GM18508 (cell line): ENCODE measurements at regions not wholly inside any gene's neighbourhood (a gene's known extent, or its start where the extent isn't known, plus 50 kb on each side); places are given as distances from the start of the nearest gene placed in this dataset.
"Not testable (repeated sequence)": the region's sequence is repeated elsewhere in the genome, so short reads cannot be mapped to it uniquely, and the experiment has no call there.

ENCODE experiments used
- ATAC-seq: cut with Tn5 transposase; IDR thresholded peaks from one replicate; pipeline ENCODE4 v1.9.1; 2021; ENCODE audit warnings: moderate number of reproducible peaks; ENCODE audit not compliant: insufficient read depth, unreplicated experiment

DNA sequence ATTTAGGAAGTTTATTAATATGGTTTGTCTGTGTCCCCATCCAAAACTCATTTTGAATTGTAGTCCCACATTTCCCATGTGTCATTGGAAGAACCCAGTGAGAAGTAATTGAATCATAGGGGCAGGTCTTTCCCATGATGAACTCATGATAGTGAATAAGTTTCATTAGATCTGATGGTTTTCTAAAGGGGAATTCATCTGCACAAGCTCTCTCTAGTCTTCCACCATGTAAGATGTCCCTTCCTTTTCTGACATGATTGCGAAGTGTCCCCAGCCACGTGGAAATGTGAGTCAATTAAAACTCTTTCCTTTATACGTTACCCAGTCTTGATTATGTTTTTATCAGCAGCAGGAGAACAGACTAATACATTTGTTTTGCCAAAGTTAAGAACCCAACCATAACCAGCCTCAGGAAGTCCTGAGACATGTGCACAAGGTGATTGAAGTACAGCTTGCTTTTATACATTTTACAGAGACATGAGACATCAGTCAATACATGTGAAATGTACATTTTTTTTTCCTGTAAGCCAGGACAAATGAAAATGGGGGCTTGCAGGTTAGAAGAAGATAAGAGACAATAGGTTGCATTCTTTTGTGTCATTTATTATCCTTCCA, 1136.7 kb downstream of the TMEM121 start:
- no peak for ATAC-seq

DNA sequence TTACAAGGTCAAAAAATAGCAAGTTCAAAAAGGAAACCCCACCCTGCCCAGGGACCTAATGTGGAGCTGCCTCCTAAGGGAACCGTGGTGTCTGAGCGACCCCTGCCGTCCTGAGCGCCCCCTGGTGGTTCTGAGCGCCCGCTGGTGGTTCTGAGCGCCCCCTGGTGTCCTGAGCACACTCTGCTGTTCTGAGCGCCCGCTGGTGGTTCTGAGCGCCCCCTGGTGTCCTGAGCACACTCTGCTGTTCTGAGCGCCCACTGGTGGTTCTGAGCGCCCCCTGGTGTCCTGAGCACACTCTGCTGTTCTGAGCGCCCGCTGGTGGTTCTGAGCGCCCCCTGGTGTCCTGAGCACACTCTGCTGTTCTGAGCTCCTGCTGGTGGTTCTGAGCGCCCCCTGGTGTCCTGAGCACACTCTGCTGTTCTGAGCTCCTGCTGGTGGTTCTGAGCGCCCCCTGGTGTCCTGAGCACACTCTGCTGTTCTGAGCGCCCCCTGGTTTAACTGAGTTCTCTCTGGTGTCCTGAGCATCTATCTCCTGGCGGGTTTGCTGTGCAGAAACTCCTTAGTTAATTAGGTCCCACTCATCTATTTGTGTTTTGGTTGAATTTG, 1137.5 kb downstream of the TMEM121 start:
- not testable (repeated sequence) for ATAC-seq

DNA sequence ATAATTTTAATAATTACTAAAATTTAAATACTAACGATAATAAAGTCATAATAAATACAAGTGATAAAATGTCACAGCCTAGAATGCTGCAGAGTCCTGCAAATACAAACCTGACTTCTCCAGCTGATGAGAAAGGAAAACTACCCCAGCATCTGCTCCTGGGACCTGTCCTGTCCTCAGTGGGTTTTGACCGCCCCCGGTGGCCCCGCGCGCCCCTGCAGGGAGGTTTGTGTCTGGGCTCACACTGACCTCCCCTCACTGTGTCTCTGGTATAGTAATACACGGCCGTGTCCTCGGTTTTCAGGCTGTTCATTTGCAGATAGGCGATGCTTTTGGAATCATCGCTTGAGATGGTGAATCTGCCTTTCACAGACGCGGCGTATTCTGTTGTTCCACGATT, 1139.4 kb downstream of the TMEM121 start:
- ATAC-seq: no peak

DNA sequence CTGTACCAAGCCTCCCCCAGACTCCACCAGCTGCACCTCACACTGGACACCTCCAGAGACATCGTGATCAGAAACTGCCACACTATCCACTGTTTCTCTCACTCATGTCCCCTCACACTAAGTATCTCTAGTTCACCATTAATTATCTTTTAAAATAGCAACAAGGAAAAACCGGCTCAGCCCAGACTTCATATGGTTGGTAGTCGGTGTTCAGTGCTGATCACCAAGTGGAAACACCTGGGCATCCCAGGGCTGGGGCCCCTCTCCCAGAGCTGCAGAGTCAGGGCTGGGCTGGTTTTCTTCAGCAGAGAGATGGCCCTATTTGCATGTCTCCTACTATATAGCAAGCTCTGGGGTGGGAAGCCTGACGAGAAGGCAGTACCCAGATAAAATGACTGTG, 1140.0 kb downstream of the TMEM121 start:
- no peak for ATAC-seq

DNA sequence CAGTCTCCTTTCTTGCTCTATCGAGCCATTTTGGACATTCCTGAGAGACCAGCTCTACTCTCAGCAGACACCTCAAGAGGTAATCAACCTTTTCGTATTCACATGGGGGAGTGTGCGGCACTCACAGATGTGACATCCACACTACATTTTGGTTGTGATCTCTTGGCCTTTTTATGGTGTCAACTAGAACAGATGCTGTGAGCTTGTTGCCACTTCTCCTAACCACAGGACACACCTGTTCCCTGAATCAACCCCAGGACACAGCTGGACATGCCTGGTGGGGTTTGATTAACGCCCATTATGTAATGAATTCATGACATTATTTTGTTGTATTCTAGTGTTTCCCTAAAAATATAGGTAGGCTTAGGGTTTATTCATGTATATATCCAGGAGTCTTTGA, 1143.6 kb downstream of the TMEM121 start:
- ATAC-seq: no peak

DNA sequence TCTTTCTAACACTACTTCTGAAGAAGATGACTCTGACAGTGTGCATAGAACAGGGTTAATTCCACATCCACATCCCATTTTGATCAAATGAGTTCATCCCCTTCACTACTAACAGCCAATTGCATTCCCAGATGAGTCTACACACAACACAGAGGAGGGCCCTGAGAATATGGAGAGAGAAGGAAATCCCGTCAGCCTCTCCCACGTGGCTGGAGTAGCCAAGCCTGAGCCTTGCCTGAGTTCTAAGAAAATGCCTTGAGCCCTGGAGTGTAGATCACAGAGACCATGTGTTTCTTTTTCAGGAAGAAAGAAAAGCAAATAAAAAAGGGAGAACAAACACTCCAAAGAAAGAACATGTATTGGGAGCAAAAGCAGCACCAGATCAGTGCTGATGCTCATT, 1147.7 kb downstream of the TMEM121 start:
- not testable (repeated sequence) for ATAC-seq

DNA sequence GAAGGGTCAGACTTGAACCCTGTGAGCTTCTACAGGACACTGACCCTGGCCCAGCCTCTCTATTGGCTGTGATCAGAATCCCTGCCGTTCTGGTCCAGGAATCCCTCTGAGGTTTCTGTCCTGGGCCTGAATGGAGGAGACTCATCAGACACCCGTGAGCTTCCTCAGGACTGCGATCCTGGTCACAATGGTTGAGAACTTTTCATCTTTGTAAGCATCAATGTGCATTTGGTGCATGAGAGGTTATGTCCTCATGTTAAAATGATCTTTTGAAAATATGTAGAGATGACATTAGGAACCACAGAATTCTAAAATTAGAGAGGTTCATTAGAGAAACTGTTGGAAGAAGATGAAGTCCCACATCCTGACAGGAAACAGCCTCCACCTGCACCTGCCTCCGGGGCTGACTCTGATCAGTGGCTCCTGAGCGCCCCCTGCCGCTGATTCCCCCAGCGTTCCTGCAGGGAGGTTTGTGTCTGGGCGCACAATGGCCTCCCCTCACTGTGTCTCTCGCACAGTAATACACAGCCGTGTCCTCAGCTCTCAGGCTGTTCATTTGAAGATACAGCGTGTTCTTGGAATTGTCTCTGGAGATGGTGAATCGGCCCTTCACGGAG, 1148.2 kb downstream of the TMEM121 start:
- ATAC-seq: not testable (repeated sequence)

DNA sequence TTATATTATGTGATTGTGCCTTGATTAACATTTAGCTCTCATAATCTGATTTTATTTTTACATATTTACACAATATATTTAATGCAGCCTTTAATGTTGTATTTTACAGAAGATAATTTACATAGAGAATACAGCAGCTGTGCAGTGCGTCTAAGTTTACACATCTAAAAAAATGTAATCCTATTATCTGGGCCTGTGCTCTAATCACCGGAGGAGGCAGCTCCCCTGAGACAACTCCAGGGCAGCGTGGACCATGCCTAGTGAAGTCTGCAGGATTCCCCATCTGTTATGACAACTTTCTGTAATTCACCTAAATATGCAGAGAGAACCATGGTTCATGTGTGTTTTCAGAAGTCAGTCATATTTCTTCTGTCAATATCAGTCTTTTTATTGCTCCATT, 1149.3 kb downstream of the TMEM121 start:
- ATAC-seq: not testable (repeated sequence)

DNA sequence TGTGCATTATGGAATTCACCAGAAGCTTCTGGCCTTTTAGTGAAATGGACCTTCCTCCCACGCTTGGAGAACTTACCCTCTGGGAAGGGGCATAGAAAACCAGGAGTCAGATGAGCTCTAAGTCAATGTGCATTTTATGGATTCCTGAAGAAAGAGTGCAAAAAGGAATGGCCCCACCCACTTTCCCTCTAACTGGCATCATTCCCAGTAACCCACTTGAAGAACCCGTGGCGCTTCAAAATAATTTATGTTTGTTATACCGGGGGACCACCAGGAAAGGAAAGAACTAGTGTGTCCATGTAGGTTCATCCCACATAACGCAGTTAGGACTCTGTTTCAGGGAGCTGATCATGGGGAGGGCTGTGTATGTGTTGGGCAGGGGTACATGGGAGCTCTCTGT, 1153.4 kb downstream of the TMEM121 start:
- no peak for ATAC-seq

DNA sequence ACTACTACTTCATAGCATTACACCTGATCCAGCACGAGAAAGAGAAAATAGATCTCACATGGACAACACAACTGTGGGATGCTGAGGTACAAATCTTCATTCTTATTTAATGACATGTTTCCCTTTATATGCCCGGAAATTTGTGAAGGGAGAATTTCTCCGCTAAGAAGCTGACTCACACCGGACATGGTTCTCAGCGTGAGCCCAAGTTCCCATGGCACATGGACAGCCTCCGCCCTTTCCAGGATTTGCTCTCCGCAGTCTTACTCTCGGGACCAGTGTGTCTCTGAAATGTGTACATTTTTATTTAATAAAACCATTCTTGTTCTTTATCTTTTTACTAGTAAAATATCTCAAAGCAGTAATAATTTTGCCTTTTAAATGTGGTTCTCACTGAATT, 1154.8 kb downstream of the TMEM121 start:
- ATAC-seq: no peak

DNA sequence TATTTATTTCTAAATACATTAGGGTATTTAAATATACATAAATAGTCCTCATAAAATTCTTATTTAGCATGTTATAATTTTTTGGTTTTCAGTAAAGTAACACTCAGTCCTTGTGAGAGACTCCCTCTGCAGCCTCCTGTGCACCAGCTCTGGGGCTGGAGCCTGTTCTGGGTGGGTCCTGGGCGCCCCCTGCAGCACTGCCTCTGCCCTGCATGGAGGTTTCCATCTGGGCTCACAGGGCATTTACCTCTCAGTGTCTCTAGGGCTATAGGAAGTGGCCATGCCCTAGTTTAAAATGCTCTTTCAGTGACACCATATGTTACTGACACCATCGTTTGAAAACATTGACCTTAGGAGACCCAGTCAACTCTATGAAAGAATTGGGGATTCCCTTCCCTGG, 1155.2 kb downstream of the TMEM121 start:
- no peak for ATAC-seq

DNA sequence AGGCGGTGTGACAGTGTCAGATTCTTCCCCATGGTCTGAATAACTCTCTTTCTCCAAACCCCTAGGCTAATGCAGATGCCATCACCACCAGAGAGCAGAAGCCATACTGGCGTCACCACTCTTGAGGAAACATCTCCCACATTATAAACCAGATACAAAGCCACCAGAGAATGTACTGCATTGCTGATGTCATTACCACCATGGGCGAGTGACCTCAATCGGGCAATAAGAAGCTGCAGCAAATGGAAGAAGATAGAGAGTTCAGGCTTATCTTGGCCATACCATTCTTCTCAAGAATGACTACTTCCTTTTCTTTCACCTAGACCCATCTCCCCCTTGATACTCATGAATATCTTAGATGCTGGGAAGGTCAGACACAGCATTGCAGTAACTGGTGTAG, 1157.2 kb downstream of the TMEM121 start:
- ATAC-seq: no peak

DNA sequence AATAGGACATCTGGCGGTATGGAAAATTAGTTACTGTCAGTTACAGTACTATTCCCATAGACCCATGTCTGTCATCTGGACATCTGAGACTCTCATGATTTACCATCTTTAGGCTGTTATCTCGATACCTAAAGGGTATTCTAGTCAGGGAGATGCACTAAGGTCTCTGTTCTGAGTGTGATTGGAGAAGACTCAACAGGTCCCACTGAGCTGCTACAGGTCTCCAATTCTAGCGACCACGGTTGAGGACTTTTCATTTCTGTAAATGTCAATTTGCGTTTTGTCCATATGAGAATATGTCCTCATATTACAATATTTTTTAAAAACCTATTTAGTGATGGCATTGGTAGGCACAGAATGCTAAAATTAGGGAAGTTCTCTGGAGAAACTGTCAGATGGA, 1160.2 kb downstream of the TMEM121 start:
- ATAC-seq: no peak

DNA sequence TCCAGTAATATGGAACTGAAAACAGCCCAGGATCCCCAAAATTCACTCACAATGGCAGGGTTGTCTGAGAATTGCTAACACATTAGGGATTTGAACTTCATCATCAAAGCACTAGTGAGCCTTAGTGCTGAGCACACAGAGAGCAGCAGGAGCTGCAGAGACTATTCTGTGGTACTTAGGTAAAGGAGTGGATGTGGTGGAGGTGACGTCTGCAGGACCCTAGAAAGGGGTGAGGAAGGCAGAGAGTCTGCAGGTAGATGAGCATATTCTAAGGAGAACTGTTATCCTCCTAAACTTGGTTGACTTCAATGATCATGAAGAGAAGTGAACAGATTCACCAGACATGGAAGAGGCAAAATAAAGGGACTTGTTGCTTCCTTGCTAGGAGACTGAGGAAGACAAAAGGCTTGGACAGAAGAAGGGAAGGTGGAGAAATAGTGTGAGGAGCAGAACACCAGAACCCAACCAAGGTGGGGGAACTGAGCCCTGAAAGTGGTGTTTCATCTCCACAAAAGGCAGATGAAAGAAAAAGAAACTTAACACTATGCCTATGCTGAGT, 1164.0 kb downstream of the TMEM121 start:
- no peak for ATAC-seq

DNA sequence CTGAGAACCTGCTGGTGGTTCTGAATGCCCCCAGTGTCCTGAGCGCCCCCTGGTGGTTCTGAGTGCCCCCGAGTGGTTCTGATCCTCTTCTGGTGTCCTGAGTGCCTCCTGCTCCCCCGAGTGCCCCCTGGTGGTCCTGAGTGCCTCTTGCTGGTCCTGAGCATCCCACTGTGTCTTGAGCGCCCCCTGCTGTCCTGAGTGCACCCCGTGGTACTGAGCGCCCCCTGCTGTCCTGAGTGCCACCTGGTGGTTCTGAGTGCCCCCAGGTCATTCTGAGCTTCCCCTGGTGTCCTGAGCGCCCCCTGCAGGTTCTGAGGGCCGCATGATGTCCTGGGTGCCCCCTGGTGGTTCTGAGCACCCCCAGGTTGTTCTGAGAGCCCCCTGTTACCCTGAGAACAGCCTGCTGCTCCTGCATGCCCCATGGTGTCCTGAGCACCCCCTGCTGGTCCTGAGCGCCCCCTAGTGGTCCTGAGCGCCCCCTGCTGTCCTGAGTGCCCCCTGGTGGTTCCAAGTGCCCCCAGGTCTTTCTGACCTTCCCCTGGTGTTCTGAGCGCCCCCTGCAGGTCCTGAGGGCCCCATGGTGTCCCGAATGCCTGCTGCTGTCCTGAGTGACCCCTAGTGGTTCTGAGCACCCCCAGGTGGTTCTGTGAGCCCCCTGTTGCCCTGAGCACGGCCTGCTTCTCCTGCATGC, 1165.4 kb downstream of the TMEM121 start:
- no peak for ATAC-seq

DNA sequence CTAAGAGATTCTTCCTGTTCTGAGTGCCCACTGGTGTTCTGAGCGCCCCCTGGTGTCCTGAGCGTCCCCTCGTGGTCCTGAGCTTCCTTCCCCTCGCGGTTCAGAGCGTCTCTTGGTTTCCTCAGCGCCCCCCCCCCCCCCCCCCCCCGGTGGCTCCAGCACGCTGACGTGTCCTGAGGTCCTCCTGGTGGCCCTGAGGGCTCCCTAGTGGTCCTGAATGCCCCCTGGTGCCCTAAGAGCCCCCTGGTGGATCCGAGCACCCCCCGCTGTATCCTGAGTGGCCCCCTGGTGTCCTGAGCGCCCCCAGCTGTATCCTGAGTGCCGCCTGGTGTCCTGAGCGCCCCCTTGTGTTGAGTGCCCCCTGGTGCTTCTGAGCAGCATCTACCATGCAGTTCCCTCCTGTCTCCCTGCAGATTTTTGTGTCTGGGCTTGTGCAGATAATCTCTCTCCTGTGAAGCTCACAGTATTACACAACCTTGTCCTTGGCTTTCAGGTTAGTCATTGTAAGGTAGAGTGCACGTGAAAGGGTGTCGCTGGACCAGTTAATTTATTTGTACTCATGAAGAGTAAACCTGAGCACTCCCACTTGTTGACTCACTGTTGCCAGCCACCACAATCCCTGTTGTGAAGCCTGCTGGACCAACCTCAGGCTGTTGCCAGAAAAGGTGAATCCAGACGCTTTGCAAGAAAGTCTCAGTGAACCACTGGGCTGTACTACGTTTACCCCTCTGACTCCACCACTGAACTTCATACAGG, 1168.4 kb downstream of the TMEM121 start:
- ATAC-seq: no peak

DNA sequence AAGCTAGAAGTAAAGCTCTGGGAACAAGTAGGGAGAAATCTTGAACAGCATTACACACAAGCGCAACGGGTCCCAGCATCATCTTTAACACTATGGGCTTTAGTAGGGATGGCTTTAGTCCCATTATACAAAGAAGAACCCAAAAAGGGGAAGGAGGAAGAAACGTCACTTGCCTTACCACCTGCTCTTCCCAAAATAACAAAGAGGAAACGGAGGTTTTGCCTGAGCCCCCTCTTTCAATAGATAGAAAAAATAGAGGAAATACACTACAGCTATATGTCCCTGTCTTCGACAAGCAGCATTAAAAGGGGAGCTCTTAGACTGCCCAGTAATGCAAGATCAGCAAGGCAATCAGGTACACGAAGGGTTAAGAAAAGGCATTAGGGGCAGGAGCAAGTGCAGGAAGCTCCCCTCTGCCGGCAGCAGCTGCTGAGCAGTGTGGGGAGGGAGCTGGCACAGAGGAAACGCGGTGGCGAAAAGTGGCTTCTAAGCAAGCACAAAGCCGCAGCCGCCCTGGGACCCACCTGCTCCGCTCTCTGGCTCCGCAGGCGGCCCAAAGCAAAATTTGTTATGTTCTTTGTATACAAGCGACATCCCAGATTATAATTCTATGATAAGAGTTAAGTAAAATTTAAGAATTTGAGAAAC, 1172.4 kb downstream of the TMEM121 start:
- not testable (repeated sequence) for ATAC-seq

DNA sequence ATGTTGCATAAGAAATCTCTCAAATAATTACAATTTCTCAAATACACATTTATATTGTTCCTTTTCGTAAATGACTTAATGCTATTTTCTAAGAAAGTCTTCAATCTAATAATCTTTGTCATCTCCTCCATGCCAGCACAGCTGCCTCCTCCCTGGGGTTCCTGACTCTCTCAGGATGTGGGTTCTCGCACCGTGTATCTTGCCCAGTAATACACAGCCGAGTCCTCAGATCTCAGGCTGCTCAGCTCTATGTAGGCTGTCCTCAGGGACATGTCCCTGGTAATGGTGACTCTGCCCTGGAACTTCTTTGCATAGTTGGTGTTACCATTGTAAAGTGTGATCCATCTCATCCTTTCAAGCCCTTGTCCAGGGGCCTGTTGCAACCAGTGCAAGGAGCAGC, 1177.3 kb downstream of the TMEM121 start:
- not testable (repeated sequence) for ATAC-seq

DNA sequence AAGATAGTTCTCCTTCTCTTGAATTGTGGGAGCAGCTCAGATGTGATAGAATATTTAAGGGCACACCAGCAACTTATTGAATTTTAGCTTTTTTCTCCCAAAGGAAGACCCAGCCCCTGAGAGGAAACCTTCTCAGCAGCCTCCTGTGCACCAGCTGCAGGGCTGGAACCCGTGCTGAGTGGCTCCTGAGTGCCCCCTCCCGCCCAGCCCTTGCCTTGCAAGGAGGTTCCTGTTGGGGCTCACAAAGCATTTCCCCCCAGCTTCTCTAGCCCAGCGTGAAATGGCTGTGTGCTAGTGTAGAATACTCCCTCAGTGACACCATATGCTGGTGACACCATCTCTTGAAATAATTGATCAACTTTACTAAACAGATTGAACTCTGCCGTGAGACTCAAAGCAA, 1180.1 kb downstream of the TMEM121 start:
- ATAC-seq: not testable (repeated sequence)

DNA sequence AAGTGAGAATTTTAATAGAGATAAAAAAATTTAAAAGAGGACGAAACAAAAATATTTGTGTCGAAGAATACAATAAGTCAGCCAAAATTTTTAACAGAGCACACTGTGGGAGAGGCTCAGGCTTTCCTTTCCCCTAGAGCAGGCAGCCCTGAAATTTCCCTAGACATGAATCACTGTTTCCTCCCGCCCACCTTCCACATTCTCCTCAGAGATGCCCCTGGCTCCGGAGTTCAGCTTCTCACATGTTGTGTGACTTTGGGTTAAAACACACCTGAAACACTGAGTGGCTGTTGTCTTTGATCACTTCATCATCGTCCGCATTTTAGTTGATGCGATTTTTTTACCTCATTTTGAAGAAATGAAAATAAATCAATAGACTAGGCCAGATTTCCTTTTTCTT, 1183.8 kb downstream of the TMEM121 start:
- ATAC-seq: not testable (repeated sequence)
